SK-N-SH treated with all-trans-retinoic acid at 6 μM for 48 hours (cell line): ENCODE measurements at regions not wholly inside any gene's neighbourhood (a gene's known extent, or its start where the extent isn't known, plus 50 kb on each side); places are given as distances from the start of the nearest gene placed in this dataset.

ENCODE experiments used
- ZFP30 ChIP-seq: fragments of 450-650 bp; formaldehyde crosslinking; IDR thresholded peaks from 2 replicates; pipeline ENCODE4 v1.5.0; 2022; ENCODE audit warnings: mild to moderate bottlenecking, moderate library complexity
- TF ChIP-seq, protein P1 (sequence below): fragments of 250-450 bp; sonication (Bioruptor Pico); IDR thresholded peaks from 2 replicates; pipeline ENCODE4 v1.8.0; 2020; ENCODE audit warnings: mild to moderate bottlenecking, moderate library complexity, borderline replicate concordance

DNA sequence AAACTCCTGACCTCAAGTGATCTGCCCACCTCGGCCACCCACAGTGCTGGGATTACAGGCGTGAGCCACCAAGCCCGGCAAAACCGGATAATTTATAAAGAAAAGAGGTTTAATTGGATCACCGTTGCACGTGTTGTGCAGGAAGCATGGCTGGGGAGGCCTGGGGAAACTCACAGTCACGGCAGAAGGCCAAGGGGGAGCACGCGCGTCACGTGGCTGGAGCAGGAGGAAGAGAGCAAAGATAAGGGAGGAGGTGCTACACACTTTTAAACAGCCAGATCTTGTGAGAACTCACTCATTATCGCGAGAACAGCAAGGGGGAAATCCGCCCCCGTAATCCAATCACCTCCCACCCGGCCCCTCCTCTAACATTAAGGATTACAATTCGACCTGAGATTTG is 177.9 kb upstream of the TENM3 start:
- TF ChIP-seq, protein P1, sequence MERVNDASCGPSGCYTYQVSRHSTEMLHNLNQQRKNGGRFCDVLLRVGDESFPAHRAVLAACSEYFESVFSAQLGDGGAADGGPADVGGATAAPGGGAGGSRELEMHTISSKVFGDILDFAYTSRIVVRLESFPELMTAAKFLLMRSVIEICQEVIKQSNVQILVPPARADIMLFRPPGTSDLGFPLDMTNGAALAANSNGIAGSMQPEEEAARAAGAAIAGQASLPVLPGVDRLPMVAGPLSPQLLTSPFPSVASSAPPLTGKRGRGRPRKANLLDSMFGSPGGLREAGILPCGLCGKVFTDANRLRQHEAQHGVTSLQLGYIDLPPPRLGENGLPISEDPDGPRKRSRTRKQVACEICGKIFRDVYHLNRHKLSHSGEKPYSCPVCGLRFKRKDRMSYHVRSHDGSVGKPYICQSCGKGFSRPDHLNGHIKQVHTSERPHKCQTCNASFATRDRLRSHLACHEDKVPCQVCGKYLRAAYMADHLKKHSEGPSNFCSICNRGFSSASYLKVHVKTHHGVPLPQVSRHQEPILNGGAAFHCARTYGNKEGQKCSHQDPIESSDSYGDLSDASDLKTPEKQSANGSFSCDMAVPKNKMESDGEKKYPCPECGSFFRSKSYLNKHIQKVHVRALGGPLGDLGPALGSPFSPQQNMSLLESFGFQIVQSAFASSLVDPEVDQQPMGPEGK (CRISPR knock-in tag), result no peak
- TF ChIP-seq ZFP30, result no peak
